H9 (cell line): ENCODE measurements at regions not wholly inside any gene's neighbourhood (a gene's known extent, or its start where the extent isn't known, plus 50 kb on each side); places are given as distances from the start of the nearest gene placed in this dataset.

ENCODE experiments used
- DNase-seq: peaks from one replicate; pipeline ENCODE4 v3.0.0-alpha.2; 2017
- H2AFZ ChIP-seq: one replicate; pipeline ENCODE4 v1.6.1; 2013; ENCODE audit warnings: mild to moderate bottlenecking, low read length, control low read depth, moderate library complexity
- H2AK5ac ChIP-seq: 2 replicates; pipeline ENCODE4 v1.6.1; 2013; ENCODE audit warnings: low read length, control low read depth, mixed read lengths; ENCODE audit not compliant: insufficient read length
- H2BK120ac ChIP-seq: one replicate; pipeline ENCODE4 v1.6.1; 2013; ENCODE audit warnings: low read depth, mild to moderate bottlenecking, low read length, control low read depth, inconsistent platforms; ENCODE audit not compliant: poor library complexity, severe bottlenecking
- H2BK12ac ChIP-seq: 2 replicates; pipeline ENCODE4 v1.6.1; 2013; ENCODE audit warnings: low read length, control low read depth, mixed read lengths, low read depth; ENCODE audit not compliant: insufficient read length
- H2BK15ac ChIP-seq: 2 replicates; pipeline ENCODE4 v1.6.1; 2013; ENCODE audit warnings: low read depth, low read length, control low read depth
- H2BK20ac ChIP-seq: one replicate; pipeline ENCODE4 v1.6.1; 2013; ENCODE audit warnings: low read depth, mild to moderate bottlenecking, low read length, control low read depth, inconsistent platforms; ENCODE audit not compliant: poor library complexity, severe bottlenecking
- H2BK5ac ChIP-seq: 2 replicates; pipeline ENCODE4 v1.6.1; 2013; ENCODE audit warnings: low read length, control low read depth, mixed read lengths; ENCODE audit not compliant: insufficient read length
- H3K14ac ChIP-seq: 2 replicates; pipeline ENCODE4 v1.6.1; 2013; ENCODE audit warnings: low read length, control low read depth; ENCODE audit not compliant: insufficient read depth
- H3K18ac ChIP-seq: 2 replicates; pipeline ENCODE4 v1.6.1; 2013; ENCODE audit warnings: low read depth, mild to moderate bottlenecking, mixed read lengths, low read length, control low read depth; ENCODE audit not compliant: insufficient read length
- H3K23ac ChIP-seq: 2 replicates; pipeline ENCODE4 v1.6.1; 2013; ENCODE audit warnings: low read length, control low read depth, mixed read lengths, low read depth; ENCODE audit not compliant: insufficient read length
- H3K23me2 ChIP-seq: 2 replicates; pipeline ENCODE4 v1.6.1; 2013; ENCODE audit warnings: low read depth, mild to moderate bottlenecking, mixed read lengths, low read length, control low read depth; ENCODE audit not compliant: insufficient read length, poor library complexity, severe bottlenecking
- H3K27ac ChIP-seq: 2 replicates; pipeline ENCODE4 v1.5.1; 2013; ENCODE audit warnings: low read length, control low read depth, mixed read lengths, low read depth; ENCODE audit not compliant: insufficient read length
- H3K27me3 ChIP-seq: 2 replicates; pipeline ENCODE4 v1.6.1; 2013; ENCODE audit warnings: low read length, control low read depth, inconsistent platforms; ENCODE audit not compliant: insufficient read depth
- H3K4ac ChIP-seq: 2 replicates; pipeline ENCODE4 v1.6.1; 2013; ENCODE audit warnings: low read depth, mild to moderate bottlenecking, control low read depth, inconsistent platforms, low read length, moderate library complexity
- H3K4me1 ChIP-seq: 2 replicates; pipeline ENCODE4 v1.6.1; 2013; ENCODE audit warnings: low read length, control low read depth, inconsistent platforms; ENCODE audit not compliant: insufficient read depth
- H3K4me2 ChIP-seq: 2 replicates; pipeline ENCODE4 v1.6.1; 2013; ENCODE audit warnings: low read length, control low read depth, mixed read lengths; ENCODE audit not compliant: insufficient read length, insufficient read depth
- H3K56ac ChIP-seq: 2 replicates; pipeline ENCODE4 v1.6.1; 2013; ENCODE audit warnings: low read depth, mild to moderate bottlenecking, mixed read lengths, low read length, control low read depth; ENCODE audit not compliant: insufficient read length
- H3K79me1 ChIP-seq: 2 replicates; pipeline ENCODE4 v1.6.1; 2013; ENCODE audit warnings: low read depth, mild to moderate bottlenecking, moderate library complexity, low read length, control low read depth, inconsistent platforms; ENCODE audit not compliant: insufficient read depth, poor library complexity, severe bottlenecking
- H3K79me2 ChIP-seq: 2 replicates; pipeline ENCODE4 v1.6.1; 2013; ENCODE audit warnings: low read length, control low read depth, inconsistent platforms; ENCODE audit not compliant: insufficient read depth
- H3K9ac ChIP-seq: 2 replicates; pipeline ENCODE4 v1.6.1; 2013; ENCODE audit warnings: low read length, control low read depth, mixed read lengths; ENCODE audit not compliant: insufficient read length; ENCODE audit errors: extremely low read depth
- H3K9me3 ChIP-seq: one replicate; pipeline ENCODE4 v1.6.1; 2013; ENCODE audit warnings: low read depth, low read length, inconsistent platforms; ENCODE audit not compliant: control insufficient read depth
- H3T11ph ChIP-seq: one replicate; pipeline ENCODE4 v1.6.1; 2013; ENCODE audit warnings: mild to moderate bottlenecking, low read length, control low read depth, inconsistent platforms
- H4K20me1 ChIP-seq: one replicate; pipeline ENCODE4 v1.6.1; 2013; ENCODE audit not compliant: control insufficient read depth, insufficient read length, insufficient read depth
- H4K5ac ChIP-seq: 2 replicates; pipeline ENCODE4 v1.6.1; 2013; ENCODE audit warnings: low read depth, mild to moderate bottlenecking, mixed read lengths, low read length, control low read depth; ENCODE audit not compliant: insufficient read length
- H4K8ac ChIP-seq: replicated peaks from 2 replicates; pipeline ENCODE4 v1.6.1; 2013; ENCODE audit warnings: low read length, control low read depth, mixed read lengths, low read depth; ENCODE audit not compliant: insufficient read length
- H4K91ac ChIP-seq: 2 replicates; pipeline ENCODE4 v1.6.1; 2013; ENCODE audit warnings: low read depth, mild to moderate bottlenecking, moderate library complexity, mixed read lengths, low read length, control low read depth; ENCODE audit not compliant: insufficient read length
- H3K27ac Mint-ChIP-seq, 3 experiments: 2 replicates in 2 of 3; 3 replicates in 1 of 3; pipeline ENCODE4 v1.8.0; 2020 to 2021; ENCODE audit warnings: mixed read lengths in 3 of 3, mild to moderate bottlenecking in 1 of 3, moderate library complexity in 1 of 3
- H3K27me3 Mint-ChIP-seq: 2 replicates; pipeline ENCODE4 v1.8.0; 2021; ENCODE audit warnings: low read depth, mild to moderate bottlenecking, moderate library complexity, mixed read lengths
- H3K36me3 Mint-ChIP-seq, 3 experiments: 2 replicates in 2 of 3; 3 replicates in 1 of 3; pipeline ENCODE4 v1.8.0; 2020 to 2021; ENCODE audit warnings: low read depth in 3 of 3, mixed read lengths in 3 of 3; ENCODE audit not compliant: insufficient read depth in 1 of 3
- H3K4me1 Mint-ChIP-seq, 2 experiments: 2 replicates each; pipeline ENCODE4 v1.8.0; 2020; ENCODE audit warnings: mixed read lengths in 2 of 2
- H3K4me3 Mint-ChIP-seq, 2 experiments: 2 replicates in 1 of 2; 3 replicates in 1 of 2; pipeline ENCODE4 v1.8.0; 2020 to 2021; ENCODE audit warnings: mild to moderate bottlenecking in 2 of 2, mixed read lengths in 2 of 2, moderate library complexity in 1 of 2
- H3K9me3 Mint-ChIP-seq, 2 experiments: 2 replicates in 1 of 2; 3 replicates in 1 of 2; pipeline ENCODE4 v1.8.0; 2020; ENCODE audit warnings: mild to moderate bottlenecking in 2 of 2, mixed read lengths in 2 of 2, moderate library complexity in 1 of 2
- WGBS: extraction: QIAGEN DNeasy Blood & Tissue Kit; methylation state at CpG from one replicate; pipeline ENCODE4 v1.1.7; 2013; ENCODE audit warnings: missing lambda C conversion rate, low lambda C conversion rate, mixed read lengths; ENCODE audit not compliant: insufficient read length; ENCODE audit errors: extremely low coverage; 5-methylcytosine and 5-hydroxymethylcytosine counted together
- TF ChIP-seq, protein P1 (sequence below): fragments of 200-600 bp; sonication (generic); conservative IDR thresholded peaks from 3 replicates; pipeline ENCODE4 v1.8.0; 2021; ENCODE audit warnings: antibody characterized with exemption, mild to moderate bottlenecking

DNA sequence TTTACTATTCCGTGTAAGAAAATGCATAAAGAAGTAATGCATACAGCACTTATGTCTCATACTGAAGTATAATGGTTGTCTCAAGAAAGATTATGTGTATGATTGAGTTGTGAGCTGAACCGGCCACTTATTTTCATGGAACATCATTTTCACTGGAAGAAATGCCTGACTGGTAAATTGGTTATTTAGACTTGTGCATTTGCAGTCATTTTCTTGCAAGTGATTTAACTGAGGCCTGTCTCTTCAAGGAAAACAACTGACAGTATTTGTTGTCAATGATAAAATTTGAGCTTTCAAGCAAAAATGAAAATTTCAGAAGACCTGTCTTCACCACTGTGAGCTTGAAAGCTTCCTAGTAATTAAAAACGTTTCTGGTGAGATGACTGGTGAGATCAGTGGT, 62.7 kb upstream of the RPS6KA3 start:
- H2BK120ac ChIP-seq, result no peak overlapping the region
- no peak overlapping the region for H3K23ac ChIP-seq
- TF ChIP-seq, protein P1, sequence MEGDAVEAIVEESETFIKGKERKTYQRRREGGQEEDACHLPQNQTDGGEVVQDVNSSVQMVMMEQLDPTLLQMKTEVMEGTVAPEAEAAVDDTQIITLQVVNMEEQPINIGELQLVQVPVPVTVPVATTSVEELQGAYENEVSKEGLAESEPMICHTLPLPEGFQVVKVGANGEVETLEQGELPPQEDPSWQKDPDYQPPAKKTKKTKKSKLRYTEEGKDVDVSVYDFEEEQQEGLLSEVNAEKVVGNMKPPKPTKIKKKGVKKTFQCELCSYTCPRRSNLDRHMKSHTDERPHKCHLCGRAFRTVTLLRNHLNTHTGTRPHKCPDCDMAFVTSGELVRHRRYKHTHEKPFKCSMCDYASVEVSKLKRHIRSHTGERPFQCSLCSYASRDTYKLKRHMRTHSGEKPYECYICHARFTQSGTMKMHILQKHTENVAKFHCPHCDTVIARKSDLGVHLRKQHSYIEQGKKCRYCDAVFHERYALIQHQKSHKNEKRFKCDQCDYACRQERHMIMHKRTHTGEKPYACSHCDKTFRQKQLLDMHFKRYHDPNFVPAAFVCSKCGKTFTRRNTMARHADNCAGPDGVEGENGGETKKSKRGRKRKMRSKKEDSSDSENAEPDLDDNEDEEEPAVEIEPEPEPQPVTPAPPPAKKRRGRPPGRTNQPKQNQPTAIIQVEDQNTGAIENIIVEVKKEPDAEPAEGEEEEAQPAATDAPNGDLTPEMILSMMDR, result no peak
- no peak overlapping the region for H2BK15ac ChIP-seq
- no peak overlapping the region for H3K4ac ChIP-seq
- no peak overlapping the region for H4K8ac ChIP-seq
- H3K56ac ChIP-seq, result no peak overlapping the region
- H2BK20ac ChIP-seq, result no peak overlapping the region
- H3K27ac Mint-ChIP-seq, result no peak overlapping the region
- H2AFZ ChIP-seq, result no peak overlapping the region
- peaks cover 12% of the 10 kb centered on the region; the same call in 1 of the 2 replicates for H3K27me3 ChIP-seq
- no peak for DNase-seq
- H2BK12ac ChIP-seq, result no peak overlapping the region
- H3K9me3 ChIP-seq, result peaks cover 66% of the 10 kb centered on the region
- no peaks in the 10 kb centered on the region for H3K4me1 ChIP-seq
- WGBS, result no CpG with 5 or more reads among the region's 3 CpGs
- no peak overlapping the region for H3K4me3 Mint-ChIP-seq
- peaks cover 11 to 22% of the 10 kb centered on the region in 2 experiments for H3K4me1 Mint-ChIP-seq
- no peak overlapping the region for H4K5ac ChIP-seq
- H3K14ac ChIP-seq, result no peak overlapping the region
- H3K23me2 ChIP-seq, result no peaks in the 10 kb centered on the region
- H3K27me3 Mint-ChIP-seq, result peaks cover 89% of the 10 kb centered on the region
- H2AK5ac ChIP-seq, result no peak overlapping the region
- no peak overlapping the region for H3T11ph ChIP-seq
- no peaks in the 10 kb centered on the region for H4K20me1 ChIP-seq
- peaks cover 70 to 76% of the 10 kb centered on the region in 2 experiments for H3K9me3 Mint-ChIP-seq
- no peak overlapping the region for H4K91ac ChIP-seq
- H3K18ac ChIP-seq, result no peak overlapping the region
- no peak overlapping the region for H2BK5ac ChIP-seq
- no peak overlapping the region for H3K9ac ChIP-seq
- H3K36me3 Mint-ChIP-seq, result peaks cover 0 to 3% (median 0%) of the 10 kb centered on the region in 3 experiments; a peak in 1 of 7 replicates
- no peak overlapping the region for H3K4me2 ChIP-seq
- no peaks in the 10 kb centered on the region for H3K79me2 ChIP-seq
- H3K27ac ChIP-seq, result no peak overlapping the region
- H3K79me1 ChIP-seq, result no peaks in the 10 kb centered on the region
